GM10266 (cell line): ENCODE measurements at regions not wholly inside any gene's neighbourhood (a gene's known extent, or its start where the extent isn't known, plus 50 kb on each side); places are given as distances from the start of the nearest gene placed in this dataset.
"Not testable (repeated sequence)": the region's sequence is repeated elsewhere in the genome, so short reads cannot be mapped to it uniquely, and the experiment has no call there.

Experiments
- DNase-seq: peaks from one replicate; pipeline ENCODE4 v3.0.0; 2012; ENCODE audit errors: extremely low spot score
- TF ChIP-seq, protein P1 (sequence below): IDR thresholded peaks from 2 replicates; pipeline ENCODE4 v1.5.1; 2012; ENCODE audit warnings: mild to moderate bottlenecking, low read depth; ENCODE audit not compliant: control insufficient read depth, insufficient read depth; ENCODE audit errors: missing control alignments

DNA sequence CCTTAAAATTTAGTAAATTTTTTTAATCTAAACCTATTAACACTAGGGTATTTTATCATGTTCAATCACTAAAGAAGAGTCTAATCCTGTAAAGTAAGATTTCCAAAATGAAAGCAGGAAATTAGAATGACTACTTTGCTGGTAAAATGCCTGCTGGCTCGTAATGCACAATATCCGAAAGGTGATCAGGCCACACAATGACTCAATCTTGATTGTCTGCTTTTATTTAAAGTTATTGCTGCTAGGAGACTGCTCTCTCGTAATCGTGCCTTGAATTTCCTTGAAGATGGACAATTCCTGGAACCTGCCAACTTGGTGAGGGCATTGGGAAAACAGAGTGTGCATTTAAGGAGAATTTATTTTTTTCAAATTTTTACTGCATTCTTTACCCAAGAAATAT lies 1786.5 kb upstream of the RAG2 start:
- TF ChIP-seq, protein P1, sequence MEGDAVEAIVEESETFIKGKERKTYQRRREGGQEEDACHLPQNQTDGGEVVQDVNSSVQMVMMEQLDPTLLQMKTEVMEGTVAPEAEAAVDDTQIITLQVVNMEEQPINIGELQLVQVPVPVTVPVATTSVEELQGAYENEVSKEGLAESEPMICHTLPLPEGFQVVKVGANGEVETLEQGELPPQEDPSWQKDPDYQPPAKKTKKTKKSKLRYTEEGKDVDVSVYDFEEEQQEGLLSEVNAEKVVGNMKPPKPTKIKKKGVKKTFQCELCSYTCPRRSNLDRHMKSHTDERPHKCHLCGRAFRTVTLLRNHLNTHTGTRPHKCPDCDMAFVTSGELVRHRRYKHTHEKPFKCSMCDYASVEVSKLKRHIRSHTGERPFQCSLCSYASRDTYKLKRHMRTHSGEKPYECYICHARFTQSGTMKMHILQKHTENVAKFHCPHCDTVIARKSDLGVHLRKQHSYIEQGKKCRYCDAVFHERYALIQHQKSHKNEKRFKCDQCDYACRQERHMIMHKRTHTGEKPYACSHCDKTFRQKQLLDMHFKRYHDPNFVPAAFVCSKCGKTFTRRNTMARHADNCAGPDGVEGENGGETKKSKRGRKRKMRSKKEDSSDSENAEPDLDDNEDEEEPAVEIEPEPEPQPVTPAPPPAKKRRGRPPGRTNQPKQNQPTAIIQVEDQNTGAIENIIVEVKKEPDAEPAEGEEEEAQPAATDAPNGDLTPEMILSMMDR: no peak
- no peak for DNase-seq

DNA sequence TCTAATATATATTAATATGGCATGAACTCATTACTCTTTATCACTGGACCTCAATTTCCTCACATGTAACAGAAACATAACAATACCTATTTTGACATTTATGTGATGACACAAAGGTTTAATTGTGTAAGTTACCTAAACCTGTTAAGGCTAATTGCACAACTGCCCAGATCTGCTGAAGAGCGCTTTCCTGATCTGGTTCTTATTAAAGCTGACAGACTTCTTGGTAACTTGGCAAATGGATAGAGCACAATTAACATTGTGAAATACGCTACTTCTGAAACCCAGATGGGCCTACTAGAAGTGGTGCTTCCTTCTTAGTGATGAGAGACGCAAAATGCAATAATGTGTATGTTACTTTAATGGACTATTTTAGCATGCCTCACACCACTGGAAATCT lies 1767.2 kb upstream of the RAG2 start:
- TF ChIP-seq, protein P1: no peak
- DNase-seq: no peak

DNA sequence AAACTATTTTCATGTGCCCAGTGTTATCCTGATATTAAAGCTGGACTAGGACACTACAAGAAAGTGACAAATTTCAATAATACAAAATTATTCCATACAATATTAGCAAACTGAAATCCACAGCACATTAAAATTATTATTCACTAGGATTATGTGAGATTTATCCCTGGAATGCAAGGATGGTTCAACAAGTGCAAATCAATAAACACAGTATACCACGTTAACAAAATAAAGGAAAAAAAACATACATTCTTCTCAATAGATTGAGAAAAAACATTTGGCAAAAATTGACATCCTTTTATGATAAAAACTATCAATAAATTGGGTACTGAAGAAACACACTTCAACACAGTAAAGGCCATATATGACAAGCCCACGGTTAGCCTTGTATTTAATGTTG lies 1758.2 kb upstream of the RAG2 start:
- TF ChIP-seq, protein P1: no peak

DNA sequence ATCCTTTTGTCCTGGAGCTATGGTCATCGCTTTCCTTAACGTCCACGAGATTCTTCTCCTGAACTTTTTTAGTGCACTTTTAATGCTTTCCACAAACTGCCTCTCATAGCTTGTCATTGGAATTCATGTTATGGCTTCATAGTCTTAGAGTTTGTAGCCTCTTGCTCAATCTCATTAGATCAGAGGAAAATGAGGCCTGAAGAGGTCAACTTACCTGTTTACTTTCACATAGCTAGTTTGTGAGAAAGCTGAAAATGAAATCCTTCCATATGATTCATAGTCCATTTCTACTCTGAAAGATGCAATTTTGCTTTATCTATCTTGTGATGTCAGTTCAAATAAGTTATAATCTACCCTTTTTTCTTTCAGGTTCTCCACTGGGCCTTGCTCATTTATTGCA lies 1747.2 kb upstream of the RAG2 start:
- TF ChIP-seq, protein P1: no peak
- DNase-seq: no peak

More for the DNA sequence above, 1758.2 kb upstream of the RAG2 start:
- DNase-seq: no peak

DNA sequence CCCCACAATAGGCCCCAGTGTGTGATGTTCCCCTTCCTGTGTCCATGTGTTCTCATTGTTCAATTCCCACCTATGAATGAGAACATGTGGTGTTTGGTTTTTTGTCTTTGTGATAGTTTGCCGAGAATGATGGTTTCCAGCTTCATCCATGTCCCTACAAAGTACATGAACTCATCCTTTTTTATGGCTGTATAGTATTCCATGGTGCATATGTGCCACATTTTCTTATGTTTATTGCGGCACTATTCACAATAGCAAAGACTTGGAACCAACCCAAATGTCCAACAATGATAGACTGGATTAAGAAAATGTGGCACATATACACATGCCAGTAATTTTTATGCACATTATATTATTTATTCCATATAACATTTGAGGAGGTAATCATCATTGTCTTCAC lies 1743.6 kb upstream of the RAG2 start:
- not testable (repeated sequence) for DNase-seq

DNA sequence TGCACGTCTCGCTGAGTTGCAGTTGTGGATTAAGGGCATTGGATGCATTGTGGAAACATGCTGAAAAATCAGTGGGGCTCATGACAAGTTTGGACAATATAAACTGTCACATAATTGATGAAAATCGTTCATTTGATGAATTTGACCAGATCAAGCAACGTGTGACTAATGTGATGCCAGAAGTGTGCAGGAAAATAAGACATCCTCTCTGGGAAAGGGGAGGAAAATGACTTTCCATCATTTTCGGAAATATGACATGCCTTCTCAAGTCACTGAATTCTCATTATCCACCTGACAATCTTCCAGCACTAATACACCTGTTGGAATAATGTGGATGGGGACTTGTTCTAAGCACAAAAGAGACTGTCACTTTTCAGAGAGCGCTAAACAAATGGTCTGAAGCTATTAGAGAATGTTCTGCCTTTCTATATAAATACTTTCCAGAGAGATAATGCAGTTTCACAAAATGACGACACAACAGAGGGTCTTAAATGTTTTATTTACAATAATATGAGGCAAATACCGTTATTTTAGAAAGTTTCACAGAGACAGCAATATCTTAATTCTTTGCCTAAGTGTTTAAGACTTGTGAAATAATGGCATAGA lies 1741.9 kb upstream of the RAG2 start:
- no peak for DNase-seq
- TF ChIP-seq, protein P1: no peak

DNA sequence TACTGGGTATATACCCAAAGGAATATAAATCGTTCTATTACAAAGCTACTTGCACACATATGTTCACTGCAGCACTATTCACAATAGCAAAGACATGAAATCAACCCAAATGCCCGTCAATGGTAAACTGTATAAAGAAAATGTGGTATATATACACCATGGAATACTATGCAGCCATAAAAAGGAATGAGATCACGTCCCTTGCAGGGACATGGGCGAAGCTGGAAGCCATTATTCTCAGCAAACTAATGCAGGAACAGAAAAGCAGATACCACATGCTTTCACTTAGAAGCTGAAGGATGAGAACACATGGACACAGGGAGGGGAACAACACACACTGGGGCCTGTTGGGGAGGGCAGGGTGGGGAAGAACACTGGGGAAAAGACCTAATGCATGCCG lies 1740.0 kb upstream of the RAG2 start:
- DNase-seq: not testable (repeated sequence)

DNA sequence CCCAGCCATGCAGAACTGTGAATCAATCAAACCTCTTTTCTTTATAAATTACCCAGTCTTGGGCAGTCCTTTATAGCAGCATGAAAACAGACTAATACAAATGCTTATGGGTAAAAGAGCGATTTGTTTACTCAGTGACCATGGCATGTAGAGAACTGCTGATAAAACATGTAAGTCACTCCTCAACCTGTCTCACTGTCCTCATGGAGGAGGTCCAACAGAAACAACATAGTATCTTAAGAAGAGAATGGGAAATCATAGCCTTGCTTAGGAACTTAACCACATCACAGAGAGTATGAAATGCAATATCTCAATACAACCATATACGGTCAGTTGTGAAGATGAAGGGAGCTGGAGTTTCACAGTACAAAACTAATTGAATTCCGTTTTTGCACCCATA lies 1734.0 kb upstream of the RAG2 start:
- DNase-seq: no peak
- TF ChIP-seq, protein P1: no peak
